Effector memory CD4-positive, alpha-beta T cell (primary cell): ENCODE measurements at regions not wholly inside any gene's neighbourhood (a gene's known extent, or its start where the extent isn't known, plus 50 kb on each side); places are given as distances from the start of the nearest gene placed in this dataset.

Source experiments
- DNase-seq, 3 donors: peaks; one replicate each; pipeline ENCODE4 v3.0.0-alpha.2; 2020
- H3K27ac ChIP-seq: 2 replicates; pipeline ENCODE4 v1.7.0; 2013; ENCODE audit warnings: mild to moderate bottlenecking, low read length, moderate library complexity; ENCODE audit not compliant: insufficient read depth, poor library complexity, severe bottlenecking
- H3K27me3 ChIP-seq: replicated peaks from 2 replicates; pipeline ENCODE4 v1.7.0; 2013; ENCODE audit warnings: mild to moderate bottlenecking, low read length; ENCODE audit not compliant: insufficient read depth, control insufficient read depth, poor library complexity, severe bottlenecking
- H3K36me3 ChIP-seq: 2 replicates; pipeline ENCODE4 v1.7.0; 2013; ENCODE audit warnings: mild to moderate bottlenecking, low read length, moderate library complexity; ENCODE audit not compliant: control insufficient read depth, insufficient read depth
- H3K4me1 ChIP-seq: 2 replicates; pipeline ENCODE4 v1.7.0; 2013; ENCODE audit warnings: low read length, mild to moderate bottlenecking; ENCODE audit not compliant: control insufficient read depth, insufficient read depth, poor library complexity, severe bottlenecking
- H3K4me3 ChIP-seq: 2 replicates; pipeline ENCODE4 v1.7.0; 2013; ENCODE audit warnings: low read length, low read depth, mild to moderate bottlenecking; ENCODE audit not compliant: insufficient read depth, poor library complexity, severe bottlenecking
- H3K9me3 ChIP-seq: 2 replicates; pipeline ENCODE4 v1.7.0; 2013; ENCODE audit warnings: mild to moderate bottlenecking, low read length, moderate library complexity; ENCODE audit not compliant: control insufficient read depth

DNA sequence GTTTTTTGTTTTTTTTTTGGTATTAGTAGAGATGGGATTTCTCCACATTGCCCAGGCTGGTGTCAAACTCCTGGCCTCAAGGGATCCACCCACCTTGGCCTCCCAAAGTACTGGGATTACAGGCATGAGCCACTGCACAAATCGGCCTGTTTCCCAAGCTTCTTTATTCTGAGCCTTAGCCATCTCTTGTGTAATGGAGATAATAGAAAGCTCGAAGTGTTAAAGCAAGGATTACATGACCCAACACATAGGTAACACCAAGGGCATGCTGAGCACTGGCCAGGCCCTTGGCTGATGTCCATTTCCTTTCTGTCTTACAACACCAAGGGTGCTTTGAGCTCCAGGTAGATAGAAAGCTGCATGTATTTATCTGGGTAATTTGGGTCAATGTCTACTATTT is 187.8 kb upstream of the MEX3C start:
- H3K4me3 ChIP-seq, result no peak overlapping the region
- no peak for DNase-seq
- H3K4me1 ChIP-seq, result no peaks in the 10 kb centered on the region
- no peaks in the 10 kb centered on the region for H3K36me3 ChIP-seq
- H3K9me3 ChIP-seq, result no peaks in the 10 kb centered on the region
- no peak overlapping the region for H3K27ac ChIP-seq
- H3K27me3 ChIP-seq, result no peaks in the 10 kb centered on the region

DNA sequence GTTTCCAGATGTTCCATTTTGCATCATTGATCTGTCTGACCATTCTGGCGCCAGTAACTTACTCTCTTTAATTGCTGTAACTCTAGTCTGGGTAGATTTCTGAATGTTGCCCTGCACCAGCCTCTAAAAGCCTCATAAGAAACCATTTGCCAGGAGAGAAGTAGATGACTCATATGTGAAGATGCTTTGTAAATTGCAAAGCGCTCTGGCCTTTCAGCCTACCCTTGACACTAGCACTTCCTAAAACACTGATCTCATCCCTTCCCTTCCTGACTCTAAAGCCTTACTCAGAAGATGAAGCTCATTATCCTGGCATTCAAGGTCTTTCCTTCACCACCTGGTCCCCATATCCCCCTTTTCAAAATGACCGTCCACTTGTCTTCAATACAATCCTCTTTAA is 193.2 kb upstream of the MEX3C start:
- Histone ChIP-seq H3K4me1 (no peaks in the 10 kb centered on the region), H3K9me3 (no peaks in the 10 kb centered on the region), H3K36me3 (no peaks in the 10 kb centered on the region), H3K27ac (no peak overlapping the region), H3K27me3 (peaks cover 4% of the 10 kb centered on the region), H3K4me3 (no peak overlapping the region)
- no peak for DNase-seq

DNA sequence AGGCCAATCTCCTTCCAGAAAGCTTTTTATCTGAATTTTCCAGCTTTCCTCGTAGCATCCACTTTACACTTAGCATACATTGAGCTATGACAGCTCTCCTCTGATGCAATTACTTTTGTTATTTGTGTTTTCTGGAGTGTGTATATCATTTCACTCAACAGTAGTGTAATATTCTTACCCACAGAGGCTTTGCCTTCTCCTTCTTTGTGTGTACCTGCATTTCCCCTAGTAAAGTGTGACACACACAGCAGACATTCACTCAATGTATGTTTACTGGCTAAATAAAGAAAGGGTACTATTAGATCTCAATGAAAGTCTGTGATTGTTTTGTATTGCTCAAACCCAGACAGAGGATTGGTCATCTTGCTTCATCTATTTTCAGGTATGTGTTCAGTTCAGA is 193.7 kb upstream of the MEX3C start:
- Histone ChIP-seq H3K27me3 (peaks cover 4% of the 10 kb centered on the region), H3K9me3 (no peaks in the 10 kb centered on the region), H3K36me3 (no peaks in the 10 kb centered on the region), H3K4me1 (no peaks in the 10 kb centered on the region), H3K27ac (no peak overlapping the region), H3K4me3 (no peak overlapping the region)
- DNase-seq, result no peak

DNA sequence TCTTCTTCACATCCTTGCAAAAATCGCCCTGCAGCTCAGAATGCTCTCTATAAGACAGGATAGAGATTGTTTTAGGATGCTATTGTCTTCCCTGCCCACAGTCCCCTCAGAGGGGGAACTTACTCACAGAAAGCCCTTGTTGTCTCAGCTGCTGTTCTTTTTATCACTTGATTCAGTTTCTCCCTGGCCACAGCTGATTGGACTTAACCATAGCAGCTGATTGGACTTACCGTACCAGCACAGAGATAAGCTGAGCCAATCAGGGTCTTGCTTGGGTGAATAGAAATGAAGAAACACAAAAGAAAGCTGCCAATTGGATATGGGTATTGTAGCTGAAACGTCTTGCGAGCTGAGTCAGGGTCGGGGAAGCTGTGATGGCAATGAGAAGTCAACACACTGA is 194.2 kb upstream of the MEX3C start:
- DNase-seq, result no peak
- Histone ChIP-seq H3K4me3 (no peak overlapping the region), H3K27me3 (peaks cover 4% of the 10 kb centered on the region), H3K27ac (no peak overlapping the region), H3K9me3 (no peaks in the 10 kb centered on the region), H3K36me3 (no peaks in the 10 kb centered on the region), H3K4me1 (no peaks in the 10 kb centered on the region)

DNA sequence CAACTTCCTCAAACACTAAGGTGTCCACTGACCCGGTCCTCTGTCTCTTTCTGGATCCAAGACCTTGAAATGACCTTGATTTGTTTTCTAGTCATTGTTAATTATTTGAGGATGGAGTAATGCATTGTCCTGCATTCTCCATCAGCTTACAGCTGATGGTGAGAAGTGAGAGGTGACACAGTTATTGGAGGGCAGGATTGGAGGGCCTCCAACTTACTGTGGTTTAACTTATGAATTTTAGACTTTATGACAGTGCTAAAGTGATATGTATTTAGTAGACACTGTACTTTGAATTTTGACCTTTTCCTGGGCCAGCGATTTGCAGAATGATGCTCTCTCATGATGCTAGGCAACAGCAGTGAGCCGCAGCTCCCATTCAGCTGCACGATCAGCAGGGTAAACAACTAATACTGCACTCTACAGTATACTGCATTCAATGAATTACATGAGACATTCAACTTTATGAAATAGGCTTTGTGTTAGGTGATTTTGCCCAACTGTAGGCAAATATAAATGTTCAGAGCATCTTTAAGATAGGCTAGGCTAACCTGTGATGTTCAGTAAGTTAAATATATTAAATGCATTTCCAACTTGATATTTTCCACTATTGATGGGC is 200.0 kb upstream of the MEX3C start:
- Histone ChIP-seq H3K27ac (no peak overlapping the region), H3K4me3 (no peak overlapping the region), H3K4me1 (no peaks in the 10 kb centered on the region), H3K9me3 (no peaks in the 10 kb centered on the region), H3K36me3 (no peaks in the 10 kb centered on the region), H3K27me3 (no peaks in the 10 kb centered on the region)
- DNase-seq, result no peak

DNA sequence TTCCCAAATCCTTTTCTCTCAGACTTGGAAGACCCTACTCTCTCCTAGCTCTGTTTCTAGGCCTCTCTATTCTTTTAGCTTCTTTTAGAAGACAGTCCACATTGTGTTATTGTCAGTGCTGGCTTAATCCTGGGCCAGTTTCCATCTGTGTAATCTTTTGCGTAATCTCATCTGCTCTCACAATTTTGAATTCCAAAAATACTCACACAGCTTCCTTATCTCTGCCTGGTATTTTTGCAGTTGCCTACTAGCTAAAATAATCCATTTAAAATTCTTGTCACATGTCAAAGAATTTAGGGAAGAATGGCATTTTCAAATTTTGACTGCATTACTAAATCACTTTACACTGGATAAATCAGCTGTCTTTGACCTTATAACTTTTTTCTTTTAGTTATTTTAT is 200.6 kb upstream of the MEX3C start:
- H3K9me3 ChIP-seq, result no peaks in the 10 kb centered on the region
- no peak overlapping the region for H3K27ac ChIP-seq
- H3K27me3 ChIP-seq, result no peaks in the 10 kb centered on the region
- no peaks in the 10 kb centered on the region for H3K4me1 ChIP-seq
- no peaks in the 10 kb centered on the region for H3K36me3 ChIP-seq
- no peak for DNase-seq
- no peak overlapping the region for H3K4me3 ChIP-seq

DNA sequence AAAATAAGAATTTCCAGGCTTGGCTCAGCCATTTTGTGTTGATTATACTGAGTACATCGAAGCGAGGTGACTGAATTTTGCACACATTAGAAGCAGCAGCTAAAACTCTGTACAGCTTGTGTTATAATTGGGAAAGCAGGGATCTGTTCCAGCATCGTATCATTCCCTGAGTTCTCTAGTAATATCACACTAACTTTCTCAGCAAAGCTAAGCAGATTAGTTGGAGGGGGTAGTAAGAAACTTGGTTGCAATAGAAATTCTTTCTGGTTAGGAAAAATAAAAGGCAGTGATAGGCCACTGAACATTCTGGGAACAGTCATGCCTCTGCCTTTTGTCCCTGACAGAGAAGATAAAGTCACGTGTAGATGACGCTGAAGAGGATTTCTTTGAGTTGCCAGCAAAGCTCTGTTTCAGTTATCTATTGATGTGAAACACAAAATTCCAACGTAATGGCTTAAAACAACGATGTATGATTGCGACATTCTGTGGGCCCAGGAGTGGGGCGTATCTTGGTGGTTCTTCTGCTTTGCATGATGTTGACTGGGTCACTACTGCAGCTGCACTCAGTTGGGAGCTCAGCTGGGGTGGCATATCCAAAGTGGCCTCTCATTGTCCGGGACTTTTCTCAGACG is 202.1 kb upstream of the MEX3C start:
- Histone ChIP-seq H3K27me3 (no peaks in the 10 kb centered on the region), H3K4me1 (no peaks in the 10 kb centered on the region), H3K4me3 (no peak overlapping the region), H3K27ac (no peak overlapping the region), H3K36me3 (no peaks in the 10 kb centered on the region), H3K9me3 (no peaks in the 10 kb centered on the region)
- DNase-seq, result no peak

DNA sequence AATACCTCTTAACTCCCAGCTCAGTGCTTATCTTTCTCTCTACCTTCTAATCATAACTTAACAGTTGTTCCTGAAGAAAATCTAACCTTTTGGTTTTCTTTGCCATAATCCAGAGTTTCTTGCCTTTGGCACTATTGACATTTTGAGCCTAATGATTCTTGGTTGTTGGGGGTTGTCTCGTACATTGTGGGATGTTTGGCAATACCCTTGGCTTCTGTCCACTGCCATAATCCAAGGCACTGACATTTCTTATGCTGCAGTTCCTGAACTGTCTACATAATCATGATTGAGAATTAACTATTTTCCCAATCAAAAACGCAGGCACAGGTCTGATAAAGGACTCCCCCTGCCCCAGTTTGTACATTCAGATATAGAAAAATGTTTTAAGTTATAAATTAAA is 203.2 kb upstream of the MEX3C start:
- H3K4me3 ChIP-seq, result no peak overlapping the region
- no peaks in the 10 kb centered on the region for H3K27me3 ChIP-seq
- H3K4me1 ChIP-seq, result no peaks in the 10 kb centered on the region
- no peaks in the 10 kb centered on the region for H3K36me3 ChIP-seq
- H3K9me3 ChIP-seq, result no peaks in the 10 kb centered on the region
- H3K27ac ChIP-seq, result no peak overlapping the region
- DNase-seq, result no peak

DNA sequence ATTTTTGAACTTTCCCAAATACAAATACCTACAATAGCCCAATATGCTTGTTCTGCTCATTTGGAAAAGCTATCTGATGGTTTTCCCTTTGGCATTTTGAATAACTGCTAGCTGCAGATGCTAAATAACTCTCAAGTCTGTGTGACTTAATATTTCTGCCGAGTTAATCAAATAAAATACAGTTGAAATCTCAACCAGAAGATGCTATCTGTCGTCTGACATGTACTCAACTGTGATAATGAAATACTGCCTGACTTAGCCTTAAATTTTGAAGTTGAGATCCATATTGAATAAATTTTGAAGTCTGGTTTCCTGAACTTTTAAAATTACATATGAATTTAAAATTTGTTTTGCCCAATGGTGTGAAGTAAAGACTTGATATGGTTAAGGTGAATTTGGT is 204.4 kb upstream of the MEX3C start:
- Histone ChIP-seq H3K27me3 (no peaks in the 10 kb centered on the region), H3K27ac (no peak overlapping the region), H3K4me3 (no peak overlapping the region), H3K9me3 (no peaks in the 10 kb centered on the region), H3K4me1 (no peaks in the 10 kb centered on the region), H3K36me3 (no peaks in the 10 kb centered on the region)
- no peak for DNase-seq

DNA sequence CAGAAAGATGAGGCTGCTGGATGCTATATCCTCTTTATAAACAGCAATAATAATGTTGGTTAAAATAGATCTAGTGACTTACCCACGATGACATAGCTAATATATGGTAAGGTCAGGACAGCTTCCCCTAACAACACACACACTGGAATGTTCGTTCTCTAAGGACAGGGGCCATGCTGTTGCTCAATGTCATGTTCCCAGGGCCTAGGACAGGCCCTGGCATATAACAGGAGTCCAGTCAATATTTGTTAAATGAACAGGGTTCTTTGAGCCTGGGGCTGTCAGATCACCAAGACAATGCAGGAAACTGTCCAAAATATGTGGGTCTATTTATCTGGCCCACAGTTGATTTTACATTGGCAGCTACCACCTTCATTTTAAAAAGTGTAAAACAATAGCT is 207.1 kb upstream of the MEX3C start:
- H3K9me3 ChIP-seq, result no peaks in the 10 kb centered on the region
- H3K4me1 ChIP-seq, result no peaks in the 10 kb centered on the region
- no peak overlapping the region for H3K27ac ChIP-seq
- no peak overlapping the region for H3K4me3 ChIP-seq
- no peaks in the 10 kb centered on the region for H3K36me3 ChIP-seq
- H3K27me3 ChIP-seq, result no peaks in the 10 kb centered on the region
- no peak for DNase-seq
